H1 (cell line): ENCODE measurements at regions not wholly inside any gene's neighbourhood (a gene's known extent, or its start where the extent isn't known, plus 50 kb on each side); places are given as distances from the start of the nearest gene placed in this dataset.

ENCODE experiments used
- SAP30 ChIP-seq: fragments of 300-600 bp; sonication (generic); IDR thresholded peaks from 2 replicates; pipeline ENCODE4 v1.7.1; 2012; ENCODE audit warnings: low read length, moderate library complexity, mild to moderate bottlenecking, inconsistent platforms; ENCODE audit not compliant: insufficient read depth, insufficient replicate concordance

GRCh38 chr1:118445156-118445555 lies 260.1 kb upstream of the SPAG17 start (continued):
- no peak for TF ChIP-seq SAP30
